A673 (cell line): ENCODE measurements at regions not wholly inside any gene's neighbourhood (a gene's known extent, or its start where the extent isn't known, plus 50 kb on each side); places are given as distances from the start of the nearest gene placed in this dataset.

Source experiments
- CTCF ChIP-seq: fragments of 300-800, 200-600 bp; sonication (generic); conservative IDR thresholded peaks from 2 replicates; pipeline ENCODE4 v1.5.1; 2017; ENCODE audit warnings: low read depth, mild to moderate bottlenecking, antibody characterized with exemption, low read length, moderate library complexity, mixed read lengths
- EZH2 ChIP-seq: fragments of 200-600 bp; sonication (generic); IDR thresholded peaks from 2 replicates; pipeline ENCODE4 v1.6.1; 2017; ENCODE audit warnings: borderline replicate concordance, low read depth, mild to moderate bottlenecking, mixed read lengths, antibody characterized with exemption, low read length; ENCODE audit not compliant: poor library complexity, severe bottlenecking

GRCh38 chr2:6107290-6107689 lies 415.1 kb downstream of the SOX11 start:
- TF ChIP-seq CTCF (no peak), EZH2 (no peak)
